Activated CD4-positive, alpha-beta T cell treated with anti-CD3 and anti-CD28 coated beads, Interleukin-2, amount 50 U/mL, for 24 hours (primary cell): ENCODE measurements at regions not wholly inside any gene's neighbourhood (a gene's known extent, or its start where the extent isn't known, plus 50 kb on each side); places are given as distances from the start of the nearest gene placed in this dataset.
"Not testable (repeated sequence)": the region's sequence is repeated elsewhere in the genome, so short reads cannot be mapped to it uniquely, and the experiment has no call there.

Source experiments
- DNase-seq, 2 donors: peaks; one replicate each; pipeline ENCODE4 v3.0.0-alpha.2; 2020; ENCODE audit warnings: low read depth in 1 of 2, low spot score in 1 of 2

DNA sequence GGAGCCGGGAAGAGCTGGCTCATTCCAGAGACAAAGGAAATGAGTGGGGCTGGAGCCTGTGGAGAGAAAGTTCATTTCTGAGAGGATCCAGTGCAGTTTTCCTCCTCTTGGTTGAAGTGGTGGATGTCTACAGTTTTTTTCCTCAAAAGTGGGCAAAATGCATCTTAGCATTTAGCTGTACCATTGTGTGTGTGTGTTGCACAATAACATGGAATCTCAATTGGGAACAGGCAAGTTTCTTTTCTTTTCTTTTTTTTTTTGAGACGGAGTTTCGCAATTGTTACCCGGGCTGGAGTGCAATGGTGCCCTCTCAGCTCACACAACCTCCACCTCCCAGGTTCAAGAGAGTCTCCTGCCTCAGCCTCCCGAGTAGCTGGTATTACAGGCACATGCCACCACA is 101.5 kb upstream of the UBE2E1 start:
- no peak for DNase-seq

GRCh38 chr3:23706111-23706510 is 99.6 kb upstream of the UBE2E1 start:
- DNase-seq = no peak

DNA sequence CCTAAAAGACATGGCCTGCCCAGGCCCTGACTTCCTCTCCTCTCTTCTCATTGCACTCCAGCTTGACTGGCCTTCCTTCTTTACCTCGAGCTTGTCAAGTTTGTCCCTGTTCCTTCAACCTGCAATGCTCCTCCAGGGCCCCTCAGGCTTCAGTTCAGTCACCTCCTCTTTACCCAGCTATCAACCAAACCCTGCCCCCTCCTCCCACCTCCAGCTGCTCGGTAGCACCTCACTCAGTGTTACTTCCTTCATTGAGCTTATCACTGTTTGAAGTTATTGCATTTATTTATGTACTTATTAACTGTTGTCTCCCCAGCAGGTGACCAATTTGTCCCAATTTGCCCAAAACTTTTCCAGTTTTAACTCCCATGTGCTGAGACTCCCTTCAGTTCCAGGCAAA is 95.8 kb upstream of the UBE2E1 start:
- DNase-seq = no peak

DNA sequence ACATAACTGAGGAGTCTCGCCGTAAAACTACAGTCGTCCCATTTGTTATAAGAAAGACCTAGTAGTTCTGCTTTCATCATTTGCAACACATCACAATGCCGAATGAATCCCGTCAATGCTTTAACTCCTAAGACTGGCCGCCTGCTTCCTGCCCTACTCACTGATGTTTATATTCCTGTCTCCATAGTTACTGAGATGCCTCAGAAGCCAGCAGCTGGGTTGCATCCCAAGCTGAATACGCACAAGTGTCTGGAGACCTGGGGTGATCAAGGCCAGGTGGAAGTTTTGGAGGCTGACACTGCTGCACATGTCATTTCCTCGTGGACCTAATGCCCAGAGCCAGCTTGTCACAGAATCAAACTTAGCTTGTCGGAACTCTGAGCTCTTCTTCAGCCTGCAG is 95.2 kb upstream of the UBE2E1 start:
- DNase-seq = no peak

DNA sequence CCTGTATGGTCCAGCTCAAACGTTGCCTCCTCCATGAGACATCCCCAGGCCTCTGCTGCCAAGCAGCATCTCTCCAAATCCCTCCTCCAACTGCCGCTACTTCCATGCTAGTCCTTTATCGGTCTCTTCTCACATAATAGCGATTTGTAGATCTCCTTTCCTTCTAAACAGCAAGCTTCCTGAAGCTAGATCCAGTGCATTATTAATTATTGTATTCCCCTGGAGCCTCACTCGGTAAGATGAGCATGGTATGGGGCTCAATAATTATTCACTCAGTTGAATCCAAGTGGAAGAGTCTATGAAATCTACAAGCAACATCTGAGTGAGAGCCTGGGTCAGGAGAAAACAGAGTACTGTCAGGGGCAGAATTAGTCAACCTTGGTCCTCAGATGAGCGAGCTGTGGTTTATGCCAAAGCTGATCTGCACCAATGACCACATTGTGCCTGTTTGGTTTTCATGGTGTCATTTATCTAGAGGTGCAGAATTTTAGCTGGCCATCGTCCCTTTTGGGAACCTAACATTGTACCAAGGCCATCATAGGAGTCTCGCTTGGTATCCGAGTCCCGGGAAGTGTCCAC is 93.8 kb upstream of the UBE2E1 start:
- no peak for DNase-seq

GRCh38 chr3:23712656-23713559 is 92.8 kb upstream of the UBE2E1 start:
- no peak for DNase-seq

DNA sequence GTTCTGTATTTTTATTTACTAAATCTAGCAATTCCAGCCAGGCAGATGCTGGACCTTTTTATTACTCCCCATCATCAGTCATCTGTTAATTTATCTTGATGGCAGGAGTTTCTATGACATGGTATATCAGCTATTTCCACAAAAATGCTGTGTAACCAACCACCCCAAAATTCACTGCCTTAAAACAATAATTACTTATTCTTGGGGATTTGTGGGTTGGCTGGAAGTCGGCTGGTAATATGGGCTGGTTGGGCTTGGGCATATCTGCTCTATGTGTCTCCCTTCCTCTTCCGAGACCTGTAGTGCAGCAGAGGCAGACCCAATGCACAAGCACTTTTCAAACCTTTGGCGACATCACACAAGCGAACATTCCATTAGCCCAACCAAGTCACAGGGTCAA is 92.1 kb upstream of the UBE2E1 start:
- DNase-seq = no peak

GRCh38 chr3:23720059-23720458 is 85.7 kb upstream of the UBE2E1 start:
- no peak for DNase-seq

DNA sequence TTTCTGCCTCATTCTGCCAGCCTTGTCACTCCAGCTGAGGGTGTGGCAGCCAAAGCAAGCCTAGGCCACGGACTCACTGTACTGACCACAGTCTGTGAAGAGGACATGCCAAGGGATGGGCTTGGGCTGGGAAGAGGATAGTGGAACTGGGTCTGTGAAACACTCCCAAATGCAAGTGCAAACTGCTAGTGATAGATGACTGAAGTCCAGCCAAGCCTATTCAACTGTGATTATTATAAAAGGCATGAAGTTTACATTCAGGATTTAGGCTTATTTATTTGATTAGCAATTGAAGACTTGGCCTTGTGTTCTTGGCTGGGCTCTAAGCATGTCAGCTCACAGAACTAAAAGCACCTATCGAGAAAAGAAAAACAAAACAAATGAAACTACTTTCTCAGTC is 84.9 kb upstream of the UBE2E1 start:
- no peak for DNase-seq

DNA sequence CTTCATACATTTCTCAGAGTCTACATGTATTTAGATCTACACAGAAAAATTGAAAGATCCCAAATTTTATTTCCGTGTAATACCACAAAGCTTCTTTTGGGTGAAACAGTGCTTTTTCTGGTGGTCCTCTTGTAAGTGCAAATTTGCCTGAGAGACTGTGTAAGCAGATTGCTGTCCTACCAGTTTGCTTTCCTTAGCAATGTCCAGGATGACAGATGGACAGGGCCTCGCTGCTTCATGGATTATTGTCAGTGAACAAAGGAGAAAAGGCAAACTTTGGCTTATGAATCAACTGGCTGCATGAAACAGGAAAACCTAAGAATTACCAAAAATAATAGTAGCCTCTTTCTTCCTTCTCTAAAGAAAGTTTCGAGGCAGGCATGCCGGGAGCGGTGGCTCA is 82.6 kb upstream of the UBE2E1 start:
- DNase-seq = no peak

GRCh38 chr3:23723930-23724329 is 81.8 kb upstream of the UBE2E1 start:
- no peak for DNase-seq

- no peak for DNase-seq
These were observed 78.8 kb upstream of the UBE2E1 start for GRCh38 chr3:23726811-23727548.

DNA sequence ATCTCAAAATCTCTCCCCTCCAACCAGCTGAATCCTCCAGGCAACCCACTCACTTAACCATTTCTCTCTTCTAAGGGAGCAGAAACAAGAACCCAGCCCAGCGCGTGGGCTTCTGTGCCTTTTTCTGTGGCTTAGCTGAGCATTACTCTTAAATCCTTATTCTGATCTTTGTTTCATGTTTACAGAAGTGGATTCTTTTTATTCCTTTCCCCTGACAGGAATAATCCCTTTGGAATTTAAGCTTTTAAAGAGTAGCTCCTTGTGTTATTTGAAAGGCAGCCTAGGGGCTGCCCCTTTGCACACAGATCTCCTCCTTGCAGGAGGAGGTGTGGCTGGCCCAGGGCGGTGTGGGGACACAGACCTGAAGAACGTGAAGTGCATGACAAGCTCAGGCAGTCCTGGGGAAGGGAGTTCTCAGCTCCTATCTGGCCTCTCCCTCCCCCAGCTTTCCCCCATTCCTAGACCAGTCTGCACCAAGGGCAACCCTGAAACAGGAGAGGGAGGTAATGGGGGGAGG is 77.1 kb upstream of the UBE2E1 start:
- no peak for DNase-seq

GRCh38 chr3:23729362-23729761 is 76.4 kb upstream of the UBE2E1 start:
- DNase-seq = not testable (repeated sequence)

DNA sequence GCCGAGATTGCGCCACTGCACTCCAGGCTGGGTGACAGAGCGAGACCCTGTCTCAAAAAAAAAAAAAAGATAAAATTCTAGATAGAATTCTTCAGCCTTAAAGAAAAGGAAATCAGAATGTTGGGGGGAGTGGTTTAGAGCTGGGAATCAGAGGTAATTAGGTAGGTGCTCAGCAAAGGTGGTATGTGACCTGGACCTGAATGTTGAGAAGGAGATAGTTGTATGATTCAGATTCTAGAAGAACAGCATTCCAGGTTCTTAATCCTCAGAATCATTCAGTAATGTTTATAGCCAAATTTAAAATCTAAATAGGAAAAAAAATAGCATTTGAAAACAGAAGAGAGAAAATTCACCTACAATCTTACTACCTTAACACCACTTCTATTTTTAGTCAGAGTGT is 71.3 kb upstream of the UBE2E1 start:
- DNase-seq = no peak

- no peak for DNase-seq
These were observed 70.7 kb upstream of the UBE2E1 start for GRCh38 chr3:23735062-23735461.

GRCh38 chr3:23735535-23736326 is 70.0 kb upstream of the UBE2E1 start:
- no peak for DNase-seq

GRCh38 chr3:23738944-23739343 is 66.8 kb upstream of the UBE2E1 start:
- DNase-seq = no peak

- DNase-seq = no peak
These were observed 66.2 kb upstream of the UBE2E1 start for GRCh38 chr3:23739536-23739935.

GRCh38 chr3:23740517-23740965 is 65.2 kb upstream of the UBE2E1 start:
- peak in 1 of 2 donors; percentile 29 for DNase-seq
